ENCODE measurements at regions not wholly inside any gene's neighbourhood (a gene's known extent, or its start where the extent isn't known, plus 50 kb on each side); places are given as distances from the start of the nearest gene placed in this dataset.
"Not testable (repeated sequence)": the region's sequence is repeated elsewhere in the genome, so short reads cannot be mapped to it uniquely, and the experiment has no call there.

- DNase-seq, result no peak
Observed at GRCh38 chr5:8491254-8491653, 622.3 kb downstream of the MTRR start.

- no peak for DNase-seq
Observed at GRCh38 chr5:8493176-8493575, 624.2 kb downstream of the MTRR start.

GRCh38 chr5:8500426-8500825 is 631.5 kb downstream of the MTRR start:
- no peak for DNase-seq

GRCh38 chr5:8505196-8505595 is 636.2 kb downstream of the MTRR start:
- DNase-seq, result no peak

- no peak for DNase-seq
Observed at GRCh38 chr5:8508231-8508630, 639.3 kb downstream of the MTRR start.

- no peak for DNase-seq
Observed at GRCh38 chr5:8516356-8516755, 647.4 kb downstream of the MTRR start.

- no peak for DNase-seq
Observed at GRCh38 chr5:8517456-8517855, 648.5 kb downstream of the MTRR start.

GRCh38 chr5:8520917-8521316 is 652.0 kb downstream of the MTRR start:
- DNase-seq, result no peak

- DNase-seq, result no peak
Observed at GRCh38 chr5:8521991-8522390, 653.0 kb downstream of the MTRR start.

- DNase-seq, result no peak
Observed at GRCh38 chr5:8522646-8523045, 653.7 kb downstream of the MTRR start.

GRCh38 chr5:8523501-8523900 is 654.6 kb downstream of the MTRR start:
- no peak for DNase-seq

GRCh38 chr5:8525819-8526218 is 656.9 kb downstream of the MTRR start:
- no peak for DNase-seq

- DNase-seq, result no peak
Observed at GRCh38 chr5:8528106-8528505, 659.2 kb downstream of the MTRR start.

GRCh38 chr5:8538821-8539220 is 669.9 kb downstream of the MTRR start:
- peak; percentile 97 for DNase-seq

- DNase-seq, result no peak
Observed at GRCh38 chr5:8540317-8540716, 671.4 kb downstream of the MTRR start.

- DNase-seq, result no peak
Observed at GRCh38 chr5:8550921-8551320, 682.0 kb downstream of the MTRR start.

- DNase-seq, result no peak
Observed at GRCh38 chr5:8553364-8553763, 684.4 kb downstream of the MTRR start.

GRCh38 chr5:8557728-8558127 is 688.8 kb downstream of the MTRR start:
- DNase-seq, result no peak

GRCh38 chr5:8560776-8561175 is 691.8 kb downstream of the MTRR start:
- DNase-seq, result no peak

GRCh38 chr5:8561224-8561840 is 692.4 kb downstream of the MTRR start:
- DNase-seq, result no peak

GRCh38 chr5:8561854-8562253 is 692.9 kb downstream of the MTRR start:
- no peak for DNase-seq

- DNase-seq, result not testable (repeated sequence)
Observed at GRCh38 chr5:8563540-8563939, 694.6 kb downstream of the MTRR start.

GRCh38 chr5:8568858-8569257 is 699.9 kb downstream of the MTRR start:
- DNase-seq, result no peak

GRCh38 chr5:8570528-8570927 is 701.6 kb downstream of the MTRR start:
- no peak for DNase-seq

- DNase-seq, result no peak
Observed at GRCh38 chr5:8576178-8576577, 707.2 kb downstream of the MTRR start.

- no peak for DNase-seq
Observed at GRCh38 chr5:8577792-8578191, 708.8 kb downstream of the MTRR start.
